Mesenchymal stem cell (in vitro differentiated cells and primary cell): ENCODE measurements at regions not wholly inside any gene's neighbourhood (a gene's known extent, or its start where the extent isn't known, plus 50 kb on each side); places are given as distances from the start of the nearest gene placed in this dataset.

Source experiments
- DNase-seq: peaks from one replicate; pipeline ENCODE4 v3.0.0-alpha.2; 2013
- H2AFZ ChIP-seq: one replicate; pipeline ENCODE4 v1.6.1; 2013; ENCODE audit warnings: low read depth, mild to moderate bottlenecking, control low read depth, inconsistent platforms, low read length, moderate library complexity
- H2AK5ac ChIP-seq: 2 replicates; pipeline ENCODE4 v1.6.1; 2013; ENCODE audit warnings: low read length, moderate library complexity, mild to moderate bottlenecking, inconsistent platforms; ENCODE audit not compliant: severe bottlenecking
- H2BK120ac ChIP-seq: one replicate; pipeline ENCODE4 v1.6.1; 2013; ENCODE audit warnings: low read depth, mild to moderate bottlenecking, inconsistent platforms, low read length, moderate library complexity
- H2BK12ac ChIP-seq, 2 experiments: one replicate each; pipeline ENCODE4 v1.6.1; 2013; ENCODE audit warnings: inconsistent platforms in 2 of 2, low read length in 2 of 2, mild to moderate bottlenecking in 2 of 2, moderate library complexity in 2 of 2, control low read depth in 1 of 2
- H2BK15ac ChIP-seq: one replicate; pipeline ENCODE4 v1.6.1; 2013; ENCODE audit warnings: mild to moderate bottlenecking, low read depth, inconsistent platforms; ENCODE audit not compliant: poor library complexity, severe bottlenecking
- H2BK5ac ChIP-seq: 2 replicates; pipeline ENCODE4 v1.6.1; 2013; ENCODE audit warnings: low read depth, mild to moderate bottlenecking, low read length, control low read depth, inconsistent platforms; ENCODE audit not compliant: poor library complexity, severe bottlenecking
- H3K14ac ChIP-seq, 2 experiments: one replicate each; pipeline ENCODE4 v1.6.1; 2013; ENCODE audit warnings: inconsistent platforms in 2 of 2, low read length in 2 of 2, control low read depth in 1 of 2, mild to moderate bottlenecking in 1 of 2, moderate library complexity in 1 of 2
- H3K18ac ChIP-seq, 2 experiments: one replicate each; pipeline ENCODE4 v1.6.1; 2013; ENCODE audit warnings: inconsistent platforms in 2 of 2, low read length in 2 of 2, control low read depth in 1 of 2, low read depth in 1 of 2, mild to moderate bottlenecking in 1 of 2
- H3K23ac ChIP-seq, 2 experiments: one replicate each; pipeline ENCODE4 v1.6.1; 2013; ENCODE audit warnings: inconsistent platforms in 2 of 2, low read length in 2 of 2, mild to moderate bottlenecking in 2 of 2, moderate library complexity in 2 of 2, control low read depth in 1 of 2
- H3K27ac ChIP-seq: 2 replicates; pipeline ENCODE4 v1.5.1; 2013; ENCODE audit warnings: mild to moderate bottlenecking, moderate library complexity, low read length, control low read depth, inconsistent platforms; ENCODE audit not compliant: poor library complexity, severe bottlenecking
- H3K27me3 ChIP-seq, 2 experiments: 2 replicates each; pipeline versions ENCODE4 v1.6.1 to v1.7.0; 2013; ENCODE audit warnings: low read length in 2 of 2, mild to moderate bottlenecking in 2 of 2, moderate library complexity in 2 of 2, control low read depth in 1 of 2, inconsistent platforms in 1 of 2; ENCODE audit not compliant: control insufficient read depth in 1 of 2, insufficient read depth in 1 of 2
- H3K36me3 ChIP-seq, 2 experiments: 2 replicates each; pipeline versions ENCODE4 v1.6.1 to v1.7.0; 2013; ENCODE audit warnings: low read length in 2 of 2, control low read depth in 1 of 2, inconsistent platforms in 1 of 2, low read depth in 1 of 2, mild to moderate bottlenecking in 1 of 2; ENCODE audit not compliant: insufficient read depth in 2 of 2, control insufficient read depth in 1 of 2
- H3K4ac ChIP-seq, 2 experiments: one replicate each; pipeline ENCODE4 v1.6.1; 2013; ENCODE audit warnings: inconsistent platforms in 2 of 2, low read length in 2 of 2, mild to moderate bottlenecking in 2 of 2, moderate library complexity in 2 of 2, control low read depth in 1 of 2, low read depth in 1 of 2
- H3K4me1 ChIP-seq: 2 replicates; pipeline ENCODE4 v1.6.1; 2013; ENCODE audit warnings: low read depth, low read length, control low read depth; ENCODE audit not compliant: control insufficient read depth, insufficient read depth
- H3K4me2 ChIP-seq: 2 replicates; pipeline ENCODE4 v1.6.1; 2013; ENCODE audit warnings: low read length, mild to moderate bottlenecking, inconsistent platforms; ENCODE audit not compliant: poor library complexity, severe bottlenecking
- H3K4me3 ChIP-seq, 2 experiments: 2 replicates each; pipeline versions ENCODE4 v1.5.1 to v1.7.0; 2013; ENCODE audit warnings: low read length in 2 of 2, mild to moderate bottlenecking in 2 of 2, control low read depth in 1 of 2, low read depth in 1 of 2; ENCODE audit not compliant: insufficient read depth in 1 of 2
- H3K79me1 ChIP-seq: replicated peaks from 2 replicates; pipeline ENCODE4 v1.6.1; 2013; ENCODE audit warnings: mild to moderate bottlenecking, control low read depth, low read length, inconsistent platforms; ENCODE audit not compliant: poor library complexity, severe bottlenecking
- H3K9ac ChIP-seq: 2 replicates; pipeline ENCODE4 v1.7.0; 2013; ENCODE audit warnings: mild to moderate bottlenecking, low read length, moderate library complexity
- H3K9me3 ChIP-seq: 2 replicates; pipeline ENCODE4 v1.7.0; 2013; ENCODE audit warnings: mild to moderate bottlenecking, low read length; ENCODE audit not compliant: control insufficient read depth
- H4K8ac ChIP-seq: one replicate; pipeline ENCODE4 v1.6.1; 2013; ENCODE audit warnings: inconsistent platforms, mild to moderate bottlenecking, low read length, moderate library complexity
- H4K91ac ChIP-seq: one replicate; pipeline ENCODE4 v1.6.1; 2013; ENCODE audit warnings: mild to moderate bottlenecking, low read length, inconsistent platforms
- WGBS: methylation state at CpG from one replicate; pipeline ENCODE4 v1.1.7; 2013; ENCODE audit warnings: mixed read lengths; 5-methylcytosine and 5-hydroxymethylcytosine counted together

DNA sequence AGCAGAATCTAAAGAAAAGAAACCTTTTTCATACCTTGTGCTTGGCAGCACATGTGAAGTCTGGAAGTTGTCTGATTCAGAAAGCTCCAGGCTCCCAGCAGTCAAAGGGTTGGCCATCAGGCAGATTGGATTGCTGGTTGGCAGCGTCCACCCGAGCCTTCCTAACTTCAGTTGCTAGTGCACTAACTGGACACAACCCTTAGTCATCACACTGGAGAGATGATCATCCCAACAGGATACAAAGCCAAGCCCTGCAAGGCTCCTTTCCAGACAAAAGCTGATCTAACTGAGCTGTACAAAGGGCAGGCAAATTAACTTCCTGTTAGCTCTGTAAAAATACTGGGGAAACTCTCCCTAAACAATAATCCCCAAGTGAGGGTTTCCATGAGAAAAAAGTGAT, 185.6 kb downstream of the SNX18 start:
- 2% methylated on average over 2 of the region's 2 CpGs for WGBS
- Histone ChIP-seq H2BK15ac (no peak overlapping the region), H2BK120ac (no peak overlapping the region), H3K9me3 (no peaks in the 10 kb centered on the region), H2BK5ac (no peak overlapping the region), H3K4me2 (no peak overlapping the region), H3K27ac (no peak overlapping the region), H3K79me1 (no peaks in the 10 kb centered on the region), H3K18ac (peak overlapping the region; percentile 3 to 83), H3K36me3 (no peaks in the 10 kb centered on the region), H4K91ac (no peak overlapping the region), H3K4me1 (peaks cover 6% of the 10 kb centered on the region), H2AFZ (no peak overlapping the region), H3K4me3 (peak overlapping the region in 1 of 2 experiments; percentile 61), H4K8ac (no peak overlapping the region), H3K27me3 (no peaks in the 10 kb centered on the region), H3K23ac (no peak overlapping the region), H3K14ac (no peak overlapping the region), H3K4ac (peak overlapping the region in 1 of 2 experiments; percentile 67), H2AK5ac (no peak overlapping the region), H3K9ac (peak overlapping the region; percentile 74), H2BK12ac (peak overlapping the region in 1 of 2 experiments; percentile 65)
- peak; percentile 76 for DNase-seq

DNA sequence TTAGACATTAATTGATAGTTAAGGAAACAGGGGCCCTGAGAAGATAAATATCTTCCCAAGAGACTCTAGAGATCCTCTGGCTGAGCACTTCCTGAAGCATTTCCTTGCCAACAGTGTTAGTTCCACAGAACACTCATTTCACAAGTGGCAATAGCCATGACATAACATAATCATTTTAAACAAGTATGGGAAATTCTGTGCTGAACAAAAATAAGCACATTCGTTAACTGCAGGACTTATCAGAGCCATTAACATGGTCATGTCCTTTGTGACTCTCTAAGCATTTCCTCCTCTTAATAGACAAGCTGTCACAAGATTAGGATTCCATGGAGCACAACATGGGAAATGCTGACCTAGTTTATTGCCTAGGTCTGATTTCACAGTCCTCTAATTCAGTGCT, 184.9 kb downstream of the SNX18 start:
- Histone ChIP-seq H3K4me2 (no peak overlapping the region), H3K4me1 (peaks cover 6% of the 10 kb centered on the region), H3K79me1 (no peaks in the 10 kb centered on the region), H3K27ac (no peak overlapping the region), H4K8ac (no peak overlapping the region), H3K9me3 (no peaks in the 10 kb centered on the region), H3K4ac (no peak overlapping the region), H2BK12ac (no peak overlapping the region), H3K4me3 (peak overlapping the region in 1 of 2 experiments; percentile 46), H3K27me3 (no peaks in the 10 kb centered on the region), H2BK15ac (no peak overlapping the region), H3K18ac (no peak overlapping the region), H3K36me3 (no peaks in the 10 kb centered on the region), H2BK5ac (no peak overlapping the region), H2AK5ac (no peak overlapping the region), H2BK120ac (no peak overlapping the region), H4K91ac (no peak overlapping the region), H2AFZ (no peak overlapping the region), H3K14ac (no peak overlapping the region), H3K23ac (no peak overlapping the region), H3K9ac (peak overlapping the region; percentile 48)
- peak; percentile 62 for DNase-seq
- 6% methylated on average over 1 of the region's 1 CpG for WGBS

- WGBS = 44% methylated on average over 4 of the region's 5 CpGs
- H3K9me3 ChIP-seq = no peaks in the 10 kb centered on the region
- no peak overlapping the region for H2BK15ac ChIP-seq
- peak overlapping the region; percentile 83 for H3K27ac ChIP-seq
- no peak overlapping the region for H3K4me3 ChIP-seq
- H2BK12ac ChIP-seq = no peak overlapping the region
- H2BK120ac ChIP-seq = no peak overlapping the region
- H3K18ac ChIP-seq = no peak overlapping the region
- H4K8ac ChIP-seq = no peak overlapping the region
- no peaks in the 10 kb centered on the region for H3K79me1 ChIP-seq
- H3K4me1 ChIP-seq = peaks cover 6% of the 10 kb centered on the region
- no peak overlapping the region for H2BK5ac ChIP-seq
- no peak overlapping the region for H2AK5ac ChIP-seq
- no peak overlapping the region for H3K14ac ChIP-seq
- H3K27me3 ChIP-seq = no peaks in the 10 kb centered on the region
- peak; percentile 96 for DNase-seq
- no peaks in the 10 kb centered on the region for H3K36me3 ChIP-seq
- no peak overlapping the region for H4K91ac ChIP-seq
- H3K9ac ChIP-seq = no peak overlapping the region
- no peak overlapping the region for H3K4me2 ChIP-seq
- no peak overlapping the region for H3K23ac ChIP-seq
- no peak overlapping the region for H3K4ac ChIP-seq
- no peak overlapping the region for H2AFZ ChIP-seq
Observed at GRCh38 chr5:54700986-54701578, 183.5 kb downstream of the SNX18 start.

DNA sequence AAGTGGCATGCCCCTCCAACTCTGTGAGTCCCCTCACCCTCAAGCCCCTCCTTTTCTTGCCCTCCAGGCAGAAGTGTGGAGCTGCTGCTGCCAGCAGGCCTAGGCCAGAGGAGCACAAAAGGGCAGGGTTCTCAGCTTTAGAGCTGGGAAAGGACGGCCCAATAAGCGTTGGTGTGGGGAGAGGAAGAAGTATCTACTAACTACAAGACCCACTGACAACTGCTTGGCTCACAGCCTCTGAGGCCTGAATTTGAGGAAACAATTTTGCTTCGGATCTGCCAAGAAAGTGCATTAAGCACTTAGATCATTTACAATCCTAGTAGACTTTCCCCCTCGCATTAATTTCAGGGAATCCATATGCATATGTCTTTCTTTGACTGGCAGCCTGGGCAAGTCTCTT, 179.4 kb downstream of the SNX18 start:
- peak overlapping the region; percentile 48 for H4K91ac ChIP-seq
- H2BK15ac ChIP-seq = no peak overlapping the region
- H2AK5ac ChIP-seq = no peak overlapping the region
- no peaks in the 10 kb centered on the region for H3K4me1 ChIP-seq
- no peak overlapping the region for H3K4me2 ChIP-seq
- no peak overlapping the region for H3K4ac ChIP-seq
- no peak overlapping the region for H3K27ac ChIP-seq
- no peaks in the 10 kb centered on the region for H3K27me3 ChIP-seq
- no peak overlapping the region for H3K9ac ChIP-seq
- WGBS = 94% methylated on average over 4 of the region's 4 CpGs
- no peaks in the 10 kb centered on the region for H3K9me3 ChIP-seq
- H2BK12ac ChIP-seq = peak overlapping the region in 1 of 2 experiments; percentile 37
- no peak overlapping the region for H3K4me3 ChIP-seq
- no peak overlapping the region for H2BK120ac ChIP-seq
- H4K8ac ChIP-seq = no peak overlapping the region
- no peak overlapping the region for H2BK5ac ChIP-seq
- DNase-seq = no peak
- H3K18ac ChIP-seq = peak overlapping the region in 1 of 2 experiments; percentile 13
- H3K14ac ChIP-seq = no peak overlapping the region
- H2AFZ ChIP-seq = no peak overlapping the region
- no peak overlapping the region for H3K23ac ChIP-seq
- H3K36me3 ChIP-seq = no peaks in the 10 kb centered on the region
- no peaks in the 10 kb centered on the region for H3K79me1 ChIP-seq
